ENCODE measurements at regions not wholly inside any gene's neighbourhood (a gene's known extent, or its start where the extent isn't known, plus 50 kb on each side); places are given as distances from the start of the nearest gene placed in this dataset.

- TF ChIP-seq, protein P1, sequence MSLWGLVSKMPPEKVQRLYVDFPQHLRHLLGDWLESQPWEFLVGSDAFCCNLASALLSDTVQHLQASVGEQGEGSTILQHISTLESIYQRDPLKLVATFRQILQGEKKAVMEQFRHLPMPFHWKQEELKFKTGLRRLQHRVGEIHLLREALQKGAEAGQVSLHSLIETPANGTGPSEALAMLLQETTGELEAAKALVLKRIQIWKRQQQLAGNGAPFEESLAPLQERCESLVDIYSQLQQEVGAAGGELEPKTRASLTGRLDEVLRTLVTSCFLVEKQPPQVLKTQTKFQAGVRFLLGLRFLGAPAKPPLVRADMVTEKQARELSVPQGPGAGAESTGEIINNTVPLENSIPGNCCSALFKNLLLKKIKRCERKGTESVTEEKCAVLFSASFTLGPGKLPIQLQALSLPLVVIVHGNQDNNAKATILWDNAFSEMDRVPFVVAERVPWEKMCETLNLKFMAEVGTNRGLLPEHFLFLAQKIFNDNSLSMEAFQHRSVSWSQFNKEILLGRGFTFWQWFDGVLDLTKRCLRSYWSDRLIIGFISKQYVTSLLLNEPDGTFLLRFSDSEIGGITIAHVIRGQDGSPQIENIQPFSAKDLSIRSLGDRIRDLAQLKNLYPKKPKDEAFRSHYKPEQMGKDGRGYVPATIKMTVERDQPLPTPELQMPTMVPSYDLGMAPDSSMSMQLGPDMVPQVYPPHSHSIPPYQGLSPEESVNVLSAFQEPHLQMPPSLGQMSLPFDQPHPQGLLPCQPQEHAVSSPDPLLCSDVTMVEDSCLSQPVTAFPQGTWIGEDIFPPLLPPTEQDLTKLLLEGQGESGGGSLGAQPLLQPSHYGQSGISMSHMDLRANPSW (CRISPR knock-in tag; conservative IDR thresholded peaks at IDR 0.05; ENCODE audit: low read depth): no peak
- TF ChIP-seq OVOL2 (CRISPR knock-in tag; IDR thresholded peaks at IDR 0.05; ENCODE audit: borderline replicate concordance): no peak
- TF ChIP-seq ZNF416 (CRISPR knock-in tag; IDR thresholded peaks at IDR 0.05): no peak
- no peak for TF ChIP-seq TCF7 (CRISPR knock-in tag; IDR thresholded peaks at IDR 0.05; ENCODE audit: low read depth)
- no peak for TF ChIP-seq ZNF281 (CRISPR knock-in tag; IDR thresholded peaks at IDR 0.05)
- TF ChIP-seq ESRRA (CRISPR knock-in tag; IDR thresholded peaks at IDR 0.05; ENCODE audit: borderline replicate concordance): no peak
- no peak for TF ChIP-seq CREB1 (CRISPR knock-in tag; IDR thresholded peaks at IDR 0.05)
- no peak for TF ChIP-seq CBFB (CRISPR knock-in tag; IDR thresholded peaks at IDR 0.05; ENCODE audit: low read depth)
- TF ChIP-seq NR3C1 (CRISPR knock-in tag; conservative IDR thresholded peaks at IDR 0.05; ENCODE audit: low read depth): no peak
Measured at GRCh38 chr2:192328297-192328696, 133.6 kb upstream of the TMEFF2 start (continued).

- DNase-seq (ENCODE audit: low spot score) (no peak), ATAC-seq (no peak)
- no peaks in the 10 kb centered on the region for H3K36me3 Mint-ChIP-seq
- H3K9me3 Mint-ChIP-seq: no peaks in the 10 kb centered on the region
- no peak overlapping the region for H3K4me3 Mint-ChIP-seq
- CTCF ChIA-PET: no interaction called here
- no peak for TF ChIP-seq RORB (CRISPR knock-in tag; IDR thresholded peaks at IDR 0.05)
- no peak for TF ChIP-seq FOXK1 (CRISPR knock-in tag; IDR thresholded peaks at IDR 0.05)
- TF ChIP-seq SMAD4 (CRISPR knock-in tag; IDR thresholded peaks at IDR 0.05): no peak
- H3K4me1 Mint-ChIP-seq: no peaks in the 10 kb centered on the region
- POLR2A ChIA-PET: no interaction called here
- no peaks in the 10 kb centered on the region for H3K27me3 Mint-ChIP-seq (ENCODE audit: low read depth)
- no peak overlapping the region for H3K27ac Mint-ChIP-seq
Measured at GRCh38 chr2:192327576-192327975, 132.8 kb upstream of the TMEFF2 start.

- ChIA-PET POLR2A (no interaction called here), CTCF (no interaction called here)
- no peak for DNase-seq (ENCODE audit: low spot score)
- ATAC-seq: no peak
- no peaks in the 10 kb centered on the region for H3K27me3 Mint-ChIP-seq (ENCODE audit: low read depth)
- peaks cover 4% of the 10 kb centered on the region; the same call in 1 of the 2 replicates for H3K9me3 Mint-ChIP-seq
- TF ChIP-seq ZMAT4 (CRISPR knock-in tag; IDR thresholded peaks at IDR 0.05): no peak
- TF ChIP-seq MYBL2 (CRISPR knock-in tag; IDR thresholded peaks at IDR 0.05): no peak
- TF ChIP-seq MXD4 (CRISPR knock-in tag; IDR thresholded peaks at IDR 0.05; ENCODE audit: borderline replicate concordance): no peak
- H3K36me3 Mint-ChIP-seq: no peaks in the 10 kb centered on the region
- no peak overlapping the region for H3K27ac Mint-ChIP-seq
- H3K4me1 Mint-ChIP-seq: no peaks in the 10 kb centered on the region
- no peak overlapping the region for H3K4me3 Mint-ChIP-seq
Measured at GRCh38 chr2:192315543-192315942, 120.8 kb upstream of the TMEFF2 start.

DNA sequence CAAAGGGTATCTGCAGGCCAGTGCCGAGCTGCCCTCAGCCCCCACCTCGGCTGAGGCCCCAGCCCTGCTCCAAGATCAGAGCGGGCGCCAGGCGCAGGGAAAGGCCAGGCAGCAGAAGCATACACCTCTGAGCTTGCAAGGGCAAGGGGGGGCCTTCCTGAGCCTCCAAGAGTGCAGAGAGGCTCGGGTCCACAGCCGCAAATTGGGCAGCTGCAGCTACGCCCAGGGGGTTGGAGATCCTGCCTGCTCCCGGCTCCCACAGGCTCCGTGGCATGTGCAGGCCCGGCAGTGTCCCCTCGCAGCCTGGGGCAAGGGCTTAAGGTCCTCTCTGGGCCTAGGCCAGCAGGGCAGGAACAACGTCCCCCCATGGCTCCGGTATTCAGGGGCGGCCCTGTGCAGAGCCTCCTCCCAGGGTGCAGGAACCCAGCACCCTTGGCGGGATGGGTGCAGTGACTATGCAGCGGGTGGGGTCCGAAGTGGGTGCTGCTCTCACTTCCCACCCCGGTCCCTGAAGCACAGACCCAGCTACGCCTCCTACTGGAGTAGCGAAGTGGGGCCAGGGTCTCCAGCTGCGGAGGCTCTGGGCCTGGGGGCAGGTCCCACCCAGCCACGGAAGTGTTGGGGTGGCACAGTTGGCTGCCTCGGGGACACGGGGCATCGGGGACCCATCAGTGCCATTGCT, 120.2 kb upstream of the TMEFF2 start:
- no peak for DNase-seq (ENCODE audit: low spot score)
- H3K27me3 Mint-ChIP-seq (ENCODE audit: low read depth): no peaks in the 10 kb centered on the region
- H3K4me3 Mint-ChIP-seq: no peak overlapping the region
- no peak for ATAC-seq
- POLR2A ChIA-PET: no interaction called here
- H3K27ac Mint-ChIP-seq: no peak overlapping the region
- no peaks in the 10 kb centered on the region for H3K36me3 Mint-ChIP-seq
- no peaks in the 10 kb centered on the region for H3K4me1 Mint-ChIP-seq
- H3K9me3 Mint-ChIP-seq: peaks cover 4% of the 10 kb centered on the region; the same call in 1 of the 2 replicates
- CTCF ChIA-PET: no interaction called here
- TF ChIP-seq FOXP1 (CRISPR knock-in tag; IDR thresholded peaks at IDR 0.05; ENCODE audit: borderline replicate concordance): no peak
- TF ChIP-seq NFATC4 (CRISPR knock-in tag; IDR thresholded peaks at IDR 0.05): no peak
- TF ChIP-seq GRHL2 (CRISPR knock-in tag; IDR thresholded peaks at IDR 0.05; ENCODE audit: insufficient replicate concordance, severe bottlenecking): no peak
- no peak for TF ChIP-seq ERG (CRISPR knock-in tag; IDR thresholded peaks at IDR 0.05)
- TF ChIP-seq USF1 (CRISPR knock-in tag; IDR thresholded peaks at IDR 0.05): no peak
- no peak for TF ChIP-seq KAT7 (CRISPR knock-in tag; IDR thresholded peaks at IDR 0.05; ENCODE audit: borderline replicate concordance)
- TF ChIP-seq, protein P2, sequence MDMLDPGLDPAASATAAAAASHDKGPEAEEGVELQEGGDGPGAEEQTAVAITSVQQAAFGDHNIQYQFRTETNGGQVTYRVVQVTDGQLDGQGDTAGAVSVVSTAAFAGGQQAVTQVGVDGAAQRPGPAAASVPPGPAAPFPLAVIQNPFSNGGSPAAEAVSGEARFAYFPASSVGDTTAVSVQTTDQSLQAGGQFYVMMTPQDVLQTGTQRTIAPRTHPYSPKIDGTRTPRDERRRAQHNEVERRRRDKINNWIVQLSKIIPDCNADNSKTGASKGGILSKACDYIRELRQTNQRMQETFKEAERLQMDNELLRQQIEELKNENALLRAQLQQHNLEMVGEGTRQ (CRISPR knock-in tag; IDR thresholded peaks at IDR 0.05): no peak
- no peak for TF ChIP-seq FOXK1 (CRISPR knock-in tag; IDR thresholded peaks at IDR 0.05)
- no peak for TF ChIP-seq ZNF671 (CRISPR knock-in tag; IDR thresholded peaks at IDR 0.05)

Data from WTC11 (cell line).